GM21737 (cell line): ENCODE measurements at regions not wholly inside any gene's neighbourhood (a gene's known extent, or its start where the extent isn't known, plus 50 kb on each side); places are given as distances from the start of the nearest gene placed in this dataset.

Experiments used
- ATAC-seq: cut with Tn5 transposase; IDR thresholded peaks from one replicate; pipeline ENCODE4 v1.9.1; 2021; ENCODE audit warnings: mild to moderate bottlenecking, moderate library complexity; ENCODE audit not compliant: unreplicated experiment

GRCh38 chr4:101596781-101597552, 193.6 kb upstream of the BANK1 start:
- ATAC-seq, result no peak

GRCh38 chr4:101594588-101594987, 195.9 kb upstream of the BANK1 start:
- no peak for ATAC-seq

GRCh38 chr4:101593666-101594065, 196.9 kb upstream of the BANK1 start:
- ATAC-seq, result no peak

GRCh38 chr4:101584306-101584705, 206.2 kb upstream of the BANK1 start:
- no peak for ATAC-seq

GRCh38 chr4:101563126-101563525, 215.8 kb upstream of the PPP3CA start:
- no peak for ATAC-seq

- ATAC-seq, result no peak
These were observed 209.5 kb upstream of the PPP3CA start for GRCh38 chr4:101556842-101557241.

- ATAC-seq, result no peak
These were observed 208.1 kb upstream of the PPP3CA start for GRCh38 chr4:101555341-101555880.

- no peak for ATAC-seq
These were observed 193.0 kb upstream of the PPP3CA start for GRCh38 chr4:101540336-101540735.

GRCh38 chr4:101528526-101528925, 181.2 kb upstream of the PPP3CA start:
- no peak for ATAC-seq

GRCh38 chr4:101527188-101527587, 179.9 kb upstream of the PPP3CA start:
- ATAC-seq, result peak; percentile 77

- no peak for ATAC-seq
These were observed 168.2 kb upstream of the PPP3CA start for GRCh38 chr4:101515566-101515965.

- ATAC-seq, result no peak
These were observed 167.8 kb upstream of the PPP3CA start for GRCh38 chr4:101515099-101515498.

GRCh38 chr4:101512416-101512815, 165.1 kb upstream of the PPP3CA start:
- no peak for ATAC-seq

- ATAC-seq, result no peak
These were observed 154.1 kb upstream of the PPP3CA start for GRCh38 chr4:101501421-101501820.

GRCh38 chr4:101500742-101501141, 153.4 kb upstream of the PPP3CA start:
- ATAC-seq, result no peak

GRCh38 chr4:101475246-101475645, 127.9 kb upstream of the PPP3CA start:
- no peak for ATAC-seq

GRCh38 chr4:101471201-101471600, 123.9 kb upstream of the PPP3CA start:
- ATAC-seq, result no peak

- no peak for ATAC-seq
These were observed 117.3 kb upstream of the PPP3CA start for GRCh38 chr4:101464596-101464995.

GRCh38 chr4:101458914-101459313, 111.6 kb upstream of the PPP3CA start:
- no peak for ATAC-seq

- no peak for ATAC-seq
These were observed 111.1 kb upstream of the PPP3CA start for GRCh38 chr4:101458473-101458872.

GRCh38 chr4:101451086-101451485, 103.8 kb upstream of the PPP3CA start:
- no peak for ATAC-seq

GRCh38 chr4:101441446-101441845, 94.1 kb upstream of the PPP3CA start:
- ATAC-seq, result no peak

GRCh38 chr4:101439926-101440325, 92.6 kb upstream of the PPP3CA start:
- no peak for ATAC-seq
